Adrenal gland (tissue), 9 donors: ENCODE measurements at regions not wholly inside any gene's neighbourhood (a gene's known extent, or its start where the extent isn't known, plus 50 kb on each side); places are given as distances from the start of the nearest gene placed in this dataset.

Experiments used
- DNase-seq, 7 donors: peaks; one replicate each; pipeline ENCODE4 v3.0.0-alpha.2; 2019 to 2020
- H3K27ac ChIP-seq, 5 donors: fragments of 200-600 bp; sonication (generic) in 4 of 5; 1 replicate in 3 of 5; 2 replicates in 2 of 5; pipeline versions ENCODE4 v1.5.1 to v1.8.0; 2016 to 2020; ENCODE audit warnings: mild to moderate bottlenecking in 1 of 5
- H3K27me3 ChIP-seq: fragments of 200-600 bp; 2 replicates; pipeline ENCODE4 v1.8.0; 2021
- H3K36me3 ChIP-seq, 2 donors: fragments of 200-600 bp; replicated peaks in 1 of 2; 1 replicate in 1 of 2; 2 replicates in 1 of 2; pipeline versions ENCODE4 v1.5.1 to v1.8.0; 2018 to 2022
- H3K4me1 ChIP-seq, 2 donors: fragments of 200-600 bp; replicated peaks in 1 of 2; 1 replicate in 1 of 2; 2 replicates in 1 of 2; pipeline versions ENCODE4 v1.5.1 to v1.8.0; 2018 to 2021
- H3K4me3 ChIP-seq, 4 donors: fragments of 200-600 bp; sonication (generic) in 3 of 4; one replicate each; pipeline ENCODE4 v1.5.1; 2016 to 2018
- H3K9me3 ChIP-seq, 3 donors: fragments of 200-600 bp; sonication (generic) in 1 of 3; replicated peaks in 1 of 3; 1 replicate in 2 of 3; 2 replicates in 1 of 3; pipeline versions ENCODE4 v1.5.1 to v1.8.0; 2016 to 2021
- CTCF ChIP-seq, 6 experiments: fragments of 450-650 bp in 4 of 6; fragments of 200-600 bp in 2 of 6; sonication (generic) in 1 of 6; IDR thresholded peaks; 1 replicate in 5 of 6; 2 replicates in 1 of 6; pipeline versions ENCODE4 v1.5.1 to v1.8.0; 2016 to 2021; ENCODE audit warnings: antibody characterized with exemption in 6 of 6, mild to moderate bottlenecking in 2 of 6, moderate library complexity in 1 of 6
- POLR2A ChIP-seq, 2 donors: fragments of 450-650 bp; IDR thresholded peaks; one replicate each; pipeline ENCODE4 v1.6.1; 2017; ENCODE audit warnings: antibody characterized with exemption in 2 of 2, mild to moderate bottlenecking in 2 of 2, moderate library complexity in 1 of 2
- WGBS, 4 donors: extraction: QIAGEN DNeasy Blood & Tissue Kit in 2 of 4; methylation state at CpG; one replicate each; pipeline versions ENCODE4 v1.1.5 to v1.1.7; 2013 to 2017; 5-methylcytosine and 5-hydroxymethylcytosine counted together
- intact Hi-C, 2 donors: fragments of 100-400 bp; cut with DNase I; formaldehyde crosslinking; loops; one replicate each; pipeline versions ENCODE4 v1.14.1 to v1.15.0; 2022 to 2023
- donor health status: healthy with polysubstance abuse.
- donor health status: Bipolar disorder and iron deficiency.
- donor health status: DM: yes; HTN: yes; CAD: no.
- donor health status: DM: no; HTN: no; CAD: no.
- donor health status: DM: no; HTN: no; CAD: no.

DNA sequence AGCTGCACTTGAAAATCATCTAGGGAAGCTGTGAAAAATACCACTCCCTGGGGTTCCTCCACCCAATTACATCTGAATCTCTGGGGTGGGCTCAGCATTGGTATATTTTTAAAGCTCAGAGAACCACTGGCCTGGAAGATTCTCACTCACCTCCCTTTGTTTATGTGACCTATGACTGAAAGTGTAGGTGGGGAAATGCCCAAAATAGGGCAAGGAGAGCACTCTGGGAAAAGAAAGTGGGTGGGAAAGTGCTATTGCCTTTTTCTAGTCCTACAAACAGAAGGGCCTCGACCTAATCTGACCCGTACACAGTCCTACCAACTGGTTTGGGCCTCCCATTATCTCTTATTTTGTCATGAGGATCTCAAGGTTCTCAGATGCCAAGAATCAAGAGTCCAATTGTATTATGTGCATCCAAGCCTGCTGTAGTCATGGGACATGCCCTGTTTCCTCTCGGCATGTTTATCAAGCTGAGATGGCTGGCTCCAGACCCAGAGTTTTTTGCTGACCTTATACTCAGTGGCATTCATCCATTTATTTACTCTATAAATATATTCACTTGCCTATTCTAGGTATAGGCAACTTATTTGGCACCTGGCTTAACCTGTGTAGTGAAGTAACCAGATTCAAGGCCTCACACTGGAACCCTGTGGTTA, 483.7 kb downstream of the ENC1 start:
- intact Hi-C loops: no loop called here
- Histone ChIP-seq H3K4me1 (no peaks in the 10 kb centered on the region), H3K36me3 (no peaks in the 10 kb centered on the region), H3K4me3 (no peak overlapping the region), H3K27ac (no peak overlapping the region), H3K9me3 (no peaks in the 10 kb centered on the region), H3K27me3 (no peaks in the 10 kb centered on the region)
- TF ChIP-seq POLR2A (IDR thresholded peaks at IDR 0.05): no peak
- no peak for TF ChIP-seq CTCF (IDR thresholded peaks at IDR 0.05)
- DNase-seq: no peak
- WGBS, 4 donors: 80 to 88% (median 84%) methylated on average over 3 of the region's 3 CpGs

GRCh38 chr5:74155501-74155900, 485.0 kb downstream of the ENC1 start:
- 42 to 51% (median 48%) methylated on average over 1 of the region's 1 CpG for WGBS, 4 donors
- no peaks in the 10 kb centered on the region for H3K4me1 ChIP-seq
- no peaks in the 10 kb centered on the region for H3K36me3 ChIP-seq
- intact Hi-C loops: no loop called here
- H3K9me3 ChIP-seq: no peaks in the 10 kb centered on the region
- H3K27me3 ChIP-seq: no peaks in the 10 kb centered on the region
- no peak overlapping the region for H3K4me3 ChIP-seq
- no peak for TF ChIP-seq CTCF (IDR thresholded peaks at IDR 0.05)
- no peak for TF ChIP-seq POLR2A (IDR thresholded peaks at IDR 0.05)
- no peak overlapping the region for H3K27ac ChIP-seq
- peak in 1 of 7 donors; percentile 12 for DNase-seq

DNA sequence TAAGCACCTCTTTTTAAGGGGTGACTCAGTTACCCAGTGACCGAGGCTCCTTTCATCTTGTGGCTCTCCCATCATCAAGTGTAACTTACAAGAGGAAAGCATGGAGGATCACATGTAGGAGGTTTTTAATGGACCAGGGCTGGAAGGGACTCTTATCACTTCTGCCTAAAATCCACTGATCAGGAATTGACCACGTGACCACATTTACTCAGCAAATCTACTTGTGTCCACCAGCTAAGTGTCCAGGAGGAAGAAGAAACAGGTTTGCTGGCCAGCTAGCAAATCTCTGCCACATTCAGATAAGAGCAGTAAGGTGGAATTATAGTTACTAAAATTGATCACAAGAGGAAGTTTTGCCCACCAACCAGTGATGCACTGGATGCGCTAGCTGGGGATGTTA, 486.0 kb downstream of the ENC1 start:
- intact Hi-C loops: no loop called here
- Histone ChIP-seq H3K36me3 (no peaks in the 10 kb centered on the region), H3K4me1 (no peaks in the 10 kb centered on the region), H3K9me3 (no peaks in the 10 kb centered on the region), H3K4me3 (no peak overlapping the region), H3K27ac (no peak overlapping the region), H3K27me3 (no peaks in the 10 kb centered on the region)
- WGBS, 4 donors: 81 to 97% (median 85%) methylated on average over 3 of the region's 3 CpGs
- TF ChIP-seq CTCF (IDR thresholded peaks at IDR 0.05) (no peak), POLR2A (IDR thresholded peaks at IDR 0.05) (no peak)
- no peak for DNase-seq

DNA sequence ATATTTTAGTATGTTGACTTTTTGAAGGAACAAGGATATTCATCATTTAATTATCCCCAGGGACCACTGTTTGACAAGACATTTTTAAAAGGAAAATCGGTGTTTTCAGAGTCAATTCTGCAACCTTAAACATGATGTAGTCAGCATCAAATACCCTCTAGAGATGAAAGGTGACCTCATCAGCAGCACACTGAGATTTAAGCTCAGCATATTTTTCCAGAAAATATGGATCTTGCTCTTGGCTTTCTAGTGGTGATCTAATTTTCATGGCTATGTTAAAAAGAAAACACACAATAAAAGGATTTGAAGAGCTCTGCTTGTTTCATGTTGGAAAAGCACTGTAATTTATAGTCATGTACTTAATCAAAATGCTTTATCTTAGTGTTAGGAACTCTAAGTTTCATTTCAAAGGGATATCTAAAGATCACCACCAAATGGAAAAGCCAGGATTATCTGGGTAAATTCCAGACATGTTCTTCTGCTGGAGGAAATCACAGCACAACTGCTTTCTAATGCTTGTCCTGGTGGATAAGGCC, 487.2 kb downstream of the ENC1 start:
- no peak for DNase-seq
- Histone ChIP-seq H3K4me3 (no peak overlapping the region), H3K4me1 (no peaks in the 10 kb centered on the region), H3K27me3 (no peaks in the 10 kb centered on the region), H3K9me3 (no peaks in the 10 kb centered on the region), H3K27ac (no peak overlapping the region), H3K36me3 (no peaks in the 10 kb centered on the region)
- WGBS, 4 donors: 50 to 74% (median 61%) methylated on average over 1 of the region's 1 CpG
- intact Hi-C loops: no loop called here
- TF ChIP-seq POLR2A (IDR thresholded peaks at IDR 0.05) (no peak), CTCF (IDR thresholded peaks at IDR 0.05) (no peak)
